ENCODE measurements at regions not wholly inside any gene's neighbourhood (a gene's known extent, or its start where the extent isn't known, plus 50 kb on each side); places are given as distances from the start of the nearest gene placed in this dataset.

- Histone ChIP-seq H3K36me3 (no peaks in the 10 kb centered on the region), H3K9me3 (no peaks in the 10 kb centered on the region), H3K4me3 (no peak overlapping the region), H3K27ac (no peak overlapping the region), H3K4me1 (no peaks in the 10 kb centered on the region), H3K27me3 (no peaks in the 10 kb centered on the region)
- WGBS (ENCODE audit: insufficient coverage, low coverage, low lambda C conversion rate, missing lambda C conversion rate): 43% methylated on average over 3 of the region's 3 CpGs
- no peak for ATAC-seq
- no peak for DNase-seq
- TF ChIP-seq POLR2A (IDR thresholded peaks at IDR 0.05) (no peak), CTCF (IDR thresholded peaks at IDR 0.05) (no peak)
- intact Hi-C loops (cut with DNase I): no loop called here
These were observed 368.8 kb downstream of the RPRM start for GRCh38 chr2:153109793-153110192.

- 50% methylated on average over 1 of the region's 1 CpG for WGBS (ENCODE audit: insufficient coverage, low coverage, low lambda C conversion rate, missing lambda C conversion rate)
- ATAC-seq (no peak), DNase-seq (no peak)
- no peak for TF ChIP-seq POLR2A (IDR thresholded peaks at IDR 0.05)
- no peak for TF ChIP-seq CTCF (IDR thresholded peaks at IDR 0.05)
- Histone ChIP-seq H3K36me3 (no peaks in the 10 kb centered on the region), H3K4me1 (no peaks in the 10 kb centered on the region), H3K27ac (no peak overlapping the region), H3K4me3 (peak overlapping the region in 1 of 3 donors; percentile 3), H3K9me3 (no peaks in the 10 kb centered on the region), H3K27me3 (no peaks in the 10 kb centered on the region)
- intact Hi-C loops (cut with DNase I): no loop called here
These were observed 371.6 kb downstream of the RPRM start for GRCh38 chr2:153106802-153107477.

- intact Hi-C loops (cut with DNase I): no loop called here
- DNase-seq (no peak), ATAC-seq (no peak)
- WGBS (ENCODE audit: insufficient coverage, low coverage, low lambda C conversion rate, missing lambda C conversion rate): 39% methylated on average over 2 of the region's 2 CpGs
- H3K9me3 ChIP-seq: no peaks in the 10 kb centered on the region
- TF ChIP-seq CTCF (IDR thresholded peaks at IDR 0.05): no peak
- no peak for TF ChIP-seq POLR2A (IDR thresholded peaks at IDR 0.05)
- H3K27me3 ChIP-seq: no peaks in the 10 kb centered on the region
- H3K4me1 ChIP-seq: no peaks in the 10 kb centered on the region
- no peaks in the 10 kb centered on the region for H3K36me3 ChIP-seq
- no peak overlapping the region for H3K27ac ChIP-seq
- no peak overlapping the region for H3K4me3 ChIP-seq
These were observed 372.6 kb downstream of the RPRM start for GRCh38 chr2:153105829-153106578.

- Histone ChIP-seq H3K36me3 (no peaks in the 10 kb centered on the region), H3K4me3 (no peak overlapping the region), H3K27me3 (no peaks in the 10 kb centered on the region), H3K27ac (no peak overlapping the region), H3K9me3 (no peaks in the 10 kb centered on the region), H3K4me1 (no peaks in the 10 kb centered on the region)
- TF ChIP-seq POLR2A (IDR thresholded peaks at IDR 0.05) (no peak), CTCF (IDR thresholded peaks at IDR 0.05) (no peak)
- WGBS (ENCODE audit: insufficient coverage, low coverage, low lambda C conversion rate, missing lambda C conversion rate): 6% methylated on average over 2 of the region's 2 CpGs
- ATAC-seq: no peak
- DNase-seq: no peak
- intact Hi-C loops (cut with DNase I): no loop called here
These were observed 377.4 kb downstream of the RPRM start for GRCh38 chr2:153101187-153101586.
